ENCODE measurements at regions not wholly inside any gene's neighbourhood (a gene's known extent, or its start where the extent isn't known, plus 50 kb on each side); places are given as distances from the start of the nearest gene placed in this dataset.

DNA sequence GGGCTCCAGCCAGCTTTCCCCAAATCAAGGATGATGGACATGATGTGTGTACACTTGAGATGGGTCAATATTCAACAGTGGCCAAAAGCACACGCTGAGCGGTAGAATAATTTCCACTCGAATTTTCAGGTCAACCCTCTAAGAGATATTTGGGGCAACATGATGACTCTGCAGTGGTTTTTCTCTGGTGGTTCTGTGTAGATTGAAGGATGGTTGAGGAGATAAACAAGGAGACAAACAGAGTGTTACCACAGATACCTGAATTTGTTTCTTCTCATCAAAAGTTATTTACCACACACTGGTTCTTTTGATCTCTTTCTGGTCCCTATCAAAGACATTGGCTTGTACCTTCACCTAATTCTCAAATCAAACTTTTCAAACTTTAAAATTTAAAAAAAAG lies 242.0 kb downstream of the ETS1 start:
- Histone ChIP-seq H2AFZ (ENCODE audit: insufficient read depth, low read depth, low read length, poor library complexity, severe bottlenecking) (no peak overlapping the region), H4K20me1 (ENCODE audit: control insufficient read depth, insufficient read depth, low read length, poor library complexity, severe bottlenecking) (no peaks in the 10 kb centered on the region), H3K4me2 (replicated peaks; ENCODE audit: low read depth, low read length, poor library complexity, severe bottlenecking) (no peak overlapping the region), H3K79me2 (ENCODE audit: control insufficient read depth, insufficient read depth, low read length) (no peaks in the 10 kb centered on the region), H3K9ac (ENCODE audit: low read length) (no peak overlapping the region), H3K4me1 (ENCODE audit: control insufficient read depth in 2 of 2, insufficient read depth in 2 of 2, low read length in 2 of 2) (peaks cover 37 to 43% of the 10 kb centered on the region in 2 donors), H3K27me3 (replicated peaks in 1 of 4; ENCODE audit: control extremely low read depth in 1 of 4, control insufficient read depth in 3 of 4, insufficient read depth in 4 of 4, low read length in 3 of 4) (no peaks in the 10 kb centered on the region), H3K36me3 (replicated peaks in 1 of 2; ENCODE audit: control extremely low read depth in 1 of 2, control insufficient read depth in 1 of 2, extremely low read depth in 1 of 2, insufficient read depth in 2 of 2, low read length in 1 of 2) (no peaks in the 10 kb centered on the region), H3K27ac (ENCODE audit: low read length in 2 of 2) (no peak overlapping the region), H3K4me3 (ENCODE audit: control extremely low read depth in 1 of 5, extremely low read depth in 1 of 5, insufficient read depth in 1 of 5, low read depth in 2 of 5, low read length in 4 of 5) (no peak overlapping the region), H3K9me3 (ENCODE audit: control extremely low read depth in 1 of 3, control insufficient read depth in 2 of 3, insufficient read depth in 1 of 3, low read length in 2 of 3) (no peaks in the 10 kb centered on the region)
- TF ChIP-seq CTCF (IDR thresholded peaks at IDR 0.05) (no peak), EZH2 (IDR thresholded peaks at IDR 0.05; ENCODE audit: borderline replicate concordance, insufficient read depth, low read depth, low read length, poor library complexity, severe bottlenecking) (no peak)
- Mint-ChIP-seq H3K4me1 (peaks cover 44% of the 10 kb centered on the region), H3K27ac (no peak overlapping the region), H3K4me3 (no peak overlapping the region), H3K27me3 (no peaks in the 10 kb centered on the region), H3K9me3 (ENCODE audit: insufficient read depth) (no peaks in the 10 kb centered on the region)
- WGBS (ENCODE audit: insufficient coverage): no CpG with 5 or more reads among the region's 3 CpGs
- POLR2A ChIA-PET: no interaction called here
- intact Hi-C loops (cut with micrococcal nuclease): no loop called here
- ATAC-seq (ENCODE audit: low read depth) (no peak), DNase-seq (no peak)
- CTCF ChIA-PET: no interaction called here

DNA sequence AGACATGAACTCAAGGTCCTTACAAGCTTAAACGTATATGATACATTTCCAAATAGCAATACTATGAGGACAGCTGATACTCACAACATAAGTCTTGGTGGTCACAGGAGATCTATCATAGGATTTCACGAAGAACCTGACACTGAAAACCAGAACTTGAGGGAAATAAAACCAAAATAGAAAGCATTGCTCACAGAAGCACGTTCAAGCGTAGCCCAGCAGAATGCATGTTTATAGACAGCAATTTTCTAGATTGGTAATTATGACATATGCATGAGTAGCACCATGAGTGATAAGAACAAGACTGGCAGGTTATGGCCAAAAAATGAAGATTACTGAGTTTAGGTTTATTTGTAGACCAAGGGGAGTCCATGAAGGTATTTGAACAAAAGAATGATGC lies 243.5 kb downstream of the ETS1 start:
- H3K79me2 ChIP-seq (ENCODE audit: control insufficient read depth, insufficient read depth, low read length): no peaks in the 10 kb centered on the region

More for the DNA sequence above, 243.5 kb downstream of the ETS1 start:
- intact Hi-C loops (cut with micrococcal nuclease): loop anchor here (2.0 kb wide), 1 partner anchor 15 kb away; no protein-coding TSS in a partner anchor
- Mint-ChIP-seq H3K27me3 (no peaks in the 10 kb centered on the region), H3K4me1 (peaks cover 37% of the 10 kb centered on the region), H3K9me3 (ENCODE audit: insufficient read depth) (no peaks in the 10 kb centered on the region), H3K27ac (peak overlapping the region; percentile 13), H3K4me3 (no peak overlapping the region)
- DNase-seq (peak; percentile 32), ATAC-seq (ENCODE audit: low read depth) (peak; percentile 15)
- Histone ChIP-seq H3K4me2 (replicated peaks; ENCODE audit: low read depth, low read length, poor library complexity, severe bottlenecking) (no peak overlapping the region), H3K36me3 (replicated peaks in 1 of 2; ENCODE audit: control extremely low read depth in 1 of 2, control insufficient read depth in 1 of 2, extremely low read depth in 1 of 2, insufficient read depth in 2 of 2, low read length in 1 of 2) (no peaks in the 10 kb centered on the region), H3K9ac (ENCODE audit: low read length) (no peak overlapping the region), H3K27me3 (replicated peaks in 1 of 4; ENCODE audit: control extremely low read depth in 1 of 4, control insufficient read depth in 3 of 4, insufficient read depth in 4 of 4, low read length in 3 of 4) (no peaks in the 10 kb centered on the region), H3K4me1 (ENCODE audit: control insufficient read depth in 2 of 2, insufficient read depth in 2 of 2, low read length in 2 of 2) (peaks cover 31 to 34% of the 10 kb centered on the region in 2 donors), H3K4me3 (ENCODE audit: control extremely low read depth in 1 of 5, extremely low read depth in 1 of 5, insufficient read depth in 1 of 5, low read depth in 2 of 5, low read length in 4 of 5) (no peak overlapping the region), H3K27ac (ENCODE audit: low read length in 2 of 2) (no peak overlapping the region), H2AFZ (ENCODE audit: insufficient read depth, low read depth, low read length, poor library complexity, severe bottlenecking) (no peak overlapping the region), H4K20me1 (ENCODE audit: control insufficient read depth, insufficient read depth, low read length, poor library complexity, severe bottlenecking) (no peaks in the 10 kb centered on the region), H3K9me3 (ENCODE audit: control extremely low read depth in 1 of 3, control insufficient read depth in 2 of 3, insufficient read depth in 1 of 3, low read length in 2 of 3) (no peaks in the 10 kb centered on the region)
- 17% methylated on average over 3 of the region's 4 CpGs for WGBS (ENCODE audit: insufficient coverage)
- TF ChIP-seq CTCF (IDR thresholded peaks at IDR 0.05): no peak
- no peak for TF ChIP-seq EZH2 (IDR thresholded peaks at IDR 0.05; ENCODE audit: borderline replicate concordance, insufficient read depth, low read depth, low read length, poor library complexity, severe bottlenecking)
- ChIA-PET CTCF (interaction anchor here (0.8 to 1.4 kb wide), 2 partner anchors 12 to 173 kb away, joined by 3 to 5 read pairs; no protein-coding TSS in a partner anchor), POLR2A (no interaction called here)

Data from B cell (primary cell).